T47D (cell line): ENCODE measurements at regions not wholly inside any gene's neighbourhood (a gene's known extent, or its start where the extent isn't known, plus 50 kb on each side); places are given as distances from the start of the nearest gene placed in this dataset.

ENCODE experiments used
- DNase-seq, 2 experiments: peaks; one replicate each; pipeline versions ENCODE4 v3.0.0 to v3.0.0-alpha.2; 2011 to 2012; ENCODE audit warnings: low read depth in 1 of 2, low spot score in 1 of 2
- JUND ChIP-seq: IDR thresholded peaks from 2 replicates; pipeline ENCODE4 v1.6.1; 2012; ENCODE audit warnings: low read depth
- in situ Hi-C: cut with HindIII; loops from 2 replicates; pipeline ENCODE4 v1.10.0; 2016; ENCODE audit warnings: low sequenced_read_pairs, low pct_unique_long_range_greater_than_20kb

GRCh38 chr14:58866391-58866790 is 228.6 kb downstream of the DACT1 start:
- DNase-seq = no peak
- no peak for TF ChIP-seq JUND
- in situ Hi-C loops = no loop called here

GRCh38 chr14:58870961-58871360 is 233.2 kb downstream of the DACT1 start:
- TF ChIP-seq JUND = no peak
- in situ Hi-C loops = no loop called here
- no peak for DNase-seq

- in situ Hi-C loops = no loop called here
- no peak for DNase-seq
- TF ChIP-seq JUND = no peak
Observed at GRCh38 chr14:58871573-58871972, 233.8 kb downstream of the DACT1 start.

GRCh38 chr14:58872061-58872460 is 234.3 kb downstream of the DACT1 start:
- in situ Hi-C loops = no loop called here
- TF ChIP-seq JUND = no peak
- no peak for DNase-seq

- in situ Hi-C loops = no loop called here
- no peak for TF ChIP-seq JUND
- DNase-seq = peak in 1 of 2 experiments; percentile 37
Observed at GRCh38 chr14:58873228-58873953, 235.6 kb downstream of the DACT1 start.

GRCh38 chr14:58875613-58876012 is 237.9 kb downstream of the DACT1 start:
- no peak for DNase-seq
- TF ChIP-seq JUND = no peak
- in situ Hi-C loops = no loop called here

GRCh38 chr14:58876608-58877007 is 238.8 kb downstream of the DACT1 start:
- no peak for DNase-seq
- TF ChIP-seq JUND = no peak
- in situ Hi-C loops = no loop called here

- in situ Hi-C loops = no loop called here
- peak in 1 of 2 experiments; percentile 10 for DNase-seq
- TF ChIP-seq JUND = no peak
Observed at GRCh38 chr14:58878439-58879139, 240.8 kb downstream of the DACT1 start.

GRCh38 chr14:58881433-58881832 is 243.7 kb downstream of the DACT1 start:
- no peak for TF ChIP-seq JUND
- DNase-seq = no peak
- in situ Hi-C loops = no loop called here

- TF ChIP-seq JUND = no peak
- DNase-seq = no peak
- in situ Hi-C loops = no loop called here
Observed at GRCh38 chr14:58882577-58883018, 244.8 kb downstream of the DACT1 start.

GRCh38 chr14:58884442-58884841 is 246.7 kb downstream of the DACT1 start:
- in situ Hi-C loops = no loop called here
- peak in 1 of 2 experiments; percentile 12 for DNase-seq
- TF ChIP-seq JUND = no peak

- TF ChIP-seq JUND = no peak
- in situ Hi-C loops = no loop called here
- no peak for DNase-seq
Observed at GRCh38 chr14:58887931-58888330, 250.2 kb downstream of the DACT1 start.

GRCh38 chr14:58898655-58899316 is 261.0 kb downstream of the DACT1 start:
- DNase-seq = no peak
- TF ChIP-seq JUND = no peak
- in situ Hi-C loops = no loop called here
